NCI-H82 treated with DMSO at 0.1 percent for 48 hours (cell line): ENCODE measurements at regions not wholly inside any gene's neighbourhood (a gene's known extent, or its start where the extent isn't known, plus 50 kb on each side); places are given as distances from the start of the nearest gene placed in this dataset.
"Not testable (repeated sequence)": the region's sequence is repeated elsewhere in the genome, so short reads cannot be mapped to it uniquely, and the experiment has no call there.

Experiments
- DNase-seq: peaks from one replicate; lab custom pipeline; 2025; ENCODE audit not compliant: unreplicated experiment; lab: John Stamatoyannopoulos, UW

- no peak for DNase-seq
These were observed 57.9 kb downstream of the HINT1 start for GRCh38 chr5:131107128-131107527.

- DNase-seq = no peak
These were observed 60.8 kb downstream of the HINT1 start for GRCh38 chr5:131104169-131104808.

DNA sequence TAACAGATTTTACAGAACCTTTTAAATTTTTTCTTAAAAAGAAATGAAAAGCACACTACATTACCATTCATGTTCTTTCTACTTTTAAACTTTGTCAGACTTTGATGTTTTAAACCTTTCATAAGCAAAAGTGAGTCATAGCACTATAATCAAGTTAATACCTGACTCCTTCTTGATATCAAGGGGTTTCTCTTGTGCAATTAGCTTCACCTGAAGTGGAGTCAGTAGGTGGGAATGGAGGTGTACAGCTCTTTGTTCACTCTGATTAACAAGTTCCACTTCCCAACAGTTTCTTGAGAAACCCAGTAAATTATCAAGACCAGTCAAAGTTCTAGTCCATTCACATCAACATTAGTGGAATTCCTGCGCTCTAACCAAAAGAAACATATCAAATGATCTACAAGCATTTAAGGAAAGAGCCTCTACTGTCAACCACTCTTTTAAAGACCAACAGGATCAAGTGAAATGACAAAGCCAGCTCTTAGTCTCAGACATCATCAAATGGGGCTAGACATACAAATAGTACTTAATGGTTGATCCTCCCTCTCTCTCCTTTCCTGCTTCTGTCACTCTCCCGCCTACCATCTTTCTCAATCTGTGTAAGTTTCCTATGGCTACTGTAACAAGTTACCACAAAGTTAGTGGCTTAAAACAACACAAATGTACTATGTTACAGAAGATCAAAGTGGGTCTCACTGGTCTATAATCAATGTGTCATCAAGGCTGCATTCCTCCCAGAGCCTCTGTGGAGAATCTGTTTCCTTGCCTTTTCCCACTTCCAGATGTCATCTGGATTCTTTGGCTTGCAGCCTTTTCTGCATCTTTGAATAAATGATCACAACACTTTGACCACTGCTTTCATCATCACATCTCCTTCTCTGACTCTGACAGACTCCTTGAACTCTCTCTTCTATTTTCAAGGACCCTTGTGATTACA, 68.0 kb downstream of the HINT1 start:
- no peak for DNase-seq

GRCh38 chr5:131095561-131095960, 69.5 kb downstream of the HINT1 start:
- not testable (repeated sequence) for DNase-seq

DNA sequence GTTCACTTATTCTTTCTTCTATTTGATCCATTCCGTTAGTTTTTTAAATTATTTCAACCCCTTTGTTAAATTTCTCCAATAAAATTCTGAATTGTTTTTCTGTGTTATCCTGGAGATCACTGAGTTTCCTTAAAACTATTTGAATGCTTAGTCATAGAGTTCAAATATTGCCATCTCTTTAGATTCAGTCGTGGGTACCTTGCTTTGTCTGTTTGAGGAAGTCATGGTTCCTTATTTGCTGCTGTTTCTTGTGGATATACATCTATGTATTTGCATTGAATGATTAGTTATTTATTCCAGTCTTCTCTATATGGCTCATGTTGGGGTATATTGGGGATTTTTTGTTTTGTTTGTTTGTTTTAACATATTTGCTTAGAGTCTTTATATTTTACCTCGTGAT, 80.6 kb downstream of the HINT1 start:
- DNase-seq = no peak

- DNase-seq = no peak
These were observed 83.1 kb downstream of the HINT1 start for GRCh38 chr5:131081913-131082488.

DNA sequence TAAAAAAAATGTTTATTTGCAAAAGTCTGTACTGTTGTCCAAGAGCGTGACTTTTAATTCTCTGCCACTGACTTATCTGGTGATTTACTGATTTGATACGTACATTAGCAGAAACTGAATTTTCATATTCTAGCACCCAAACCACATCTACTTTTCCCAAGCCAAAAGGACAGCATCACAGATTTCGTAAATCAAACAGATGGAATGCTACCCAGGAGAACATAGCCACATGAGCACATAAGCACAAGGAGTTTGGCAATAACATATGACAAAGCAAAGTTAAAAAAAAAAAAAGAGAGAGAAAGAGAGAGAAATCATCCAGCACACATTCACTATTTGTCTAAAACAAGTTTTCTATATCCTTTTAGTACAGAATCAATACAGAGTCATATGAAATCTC, 83.7 kb downstream of the HINT1 start:
- no peak for DNase-seq

DNA sequence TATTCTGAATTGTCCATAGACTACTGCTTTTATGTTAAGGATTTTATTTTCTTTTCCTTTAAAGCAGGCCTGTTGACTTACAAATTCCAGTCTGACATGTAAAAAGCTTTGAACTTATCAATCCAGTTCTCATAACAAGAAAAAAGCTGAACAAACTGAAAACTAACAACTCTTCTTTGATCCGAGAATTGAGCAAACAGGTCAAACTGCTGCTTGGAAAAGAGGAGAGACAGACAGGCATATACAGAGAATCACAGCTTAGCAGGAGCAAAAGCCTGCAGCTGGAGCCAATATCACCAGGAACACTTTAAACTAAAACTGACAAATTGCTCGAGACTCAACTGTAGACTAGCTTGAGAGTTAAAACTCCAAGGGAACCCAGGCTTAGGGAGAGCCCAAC, 85.8 kb downstream of the HINT1 start:
- DNase-seq = no peak

DNA sequence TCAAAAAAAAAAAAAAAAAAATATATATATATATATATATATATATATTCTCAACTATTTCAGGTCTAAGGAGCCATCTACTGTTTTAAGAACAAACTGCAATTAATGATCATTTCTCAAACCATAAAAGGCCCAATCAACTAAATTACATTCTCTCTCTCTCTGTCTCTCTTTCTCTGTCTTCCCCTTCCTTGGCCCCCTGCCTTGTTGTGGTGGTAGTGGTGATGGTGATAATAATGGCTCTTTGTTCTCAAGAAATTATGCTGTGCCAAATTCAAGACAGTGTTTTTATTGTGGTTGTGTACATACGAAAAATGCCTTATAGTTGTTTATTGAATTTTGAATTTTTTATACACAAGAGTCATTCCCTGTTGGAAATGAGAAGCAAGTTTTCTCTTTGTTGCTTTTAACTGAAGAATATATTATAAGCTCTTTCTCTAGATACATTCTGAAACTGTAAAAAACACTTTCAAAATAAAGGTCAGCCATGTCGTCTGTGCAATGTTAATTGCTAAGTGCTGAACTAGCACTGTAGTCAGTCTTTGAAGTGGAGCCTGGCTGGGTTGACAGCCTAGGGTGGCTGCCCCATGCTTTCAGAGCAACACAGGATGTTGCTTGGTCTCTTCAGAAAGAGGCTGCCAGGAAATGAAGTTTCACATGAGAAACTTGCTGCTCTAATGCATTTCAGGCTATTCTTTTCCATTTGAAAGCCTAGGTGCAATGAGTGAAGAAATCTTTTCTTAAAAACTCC, 96.0 kb downstream of the HINT1 start:
- DNase-seq = no peak

DNA sequence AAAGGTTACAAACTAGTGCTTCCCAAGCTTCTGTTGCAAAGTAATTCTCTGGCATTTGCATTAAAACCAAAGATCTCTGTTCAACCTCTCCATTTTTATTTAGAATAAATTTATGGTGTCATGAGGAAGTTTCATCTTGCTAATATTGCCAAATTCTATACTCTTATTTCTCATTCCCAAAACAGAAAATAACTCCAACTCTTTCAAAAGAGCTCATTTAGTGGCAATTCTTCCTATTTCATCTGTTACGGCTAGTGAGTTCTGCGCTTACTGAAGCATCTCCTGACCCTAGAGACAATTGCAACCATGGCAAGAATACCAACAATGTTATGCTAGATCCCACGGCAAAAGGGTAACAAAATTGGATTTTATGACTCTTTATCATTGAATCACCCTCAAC, 97.0 kb downstream of the HINT1 start:
- no peak for DNase-seq

- no peak for DNase-seq
These were observed 97.4 kb downstream of the HINT1 start for GRCh38 chr5:131067636-131068035.

DNA sequence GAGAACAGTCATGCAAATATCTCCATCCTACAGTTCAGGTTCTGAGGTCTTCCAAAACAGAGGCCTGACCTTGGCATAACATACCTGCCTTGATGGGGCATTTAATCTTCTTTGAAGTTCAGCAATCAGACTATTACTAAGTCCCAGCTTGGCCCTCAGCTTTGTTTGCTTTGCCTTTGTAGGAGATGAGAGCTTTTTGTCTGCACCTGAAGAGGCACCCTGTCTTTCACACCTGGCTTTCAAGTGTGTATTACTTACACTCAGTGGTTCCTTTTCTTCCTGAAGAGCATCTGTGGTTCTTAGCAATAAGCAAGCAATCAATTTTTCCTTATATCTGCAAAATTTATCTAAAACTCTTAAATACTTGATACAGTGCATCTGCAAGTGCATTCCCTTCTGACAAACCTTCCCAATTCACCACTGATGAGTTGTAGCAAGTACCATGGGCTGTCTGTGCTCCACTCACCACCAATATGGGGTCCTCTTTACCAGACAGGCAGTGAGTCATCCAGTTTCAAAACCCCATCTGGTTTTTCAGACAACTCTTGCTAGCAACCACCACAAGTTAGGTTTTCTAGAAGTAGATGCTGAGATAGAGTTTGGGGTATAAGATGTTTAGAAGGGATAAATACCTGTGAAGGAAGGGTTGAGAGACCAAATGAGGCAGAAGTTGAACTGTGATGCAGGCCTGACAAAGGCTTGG, 100.2 kb downstream of the HINT1 start:
- no peak for DNase-seq

GRCh38 chr5:131042021-131042789, 122.9 kb downstream of the HINT1 start:
- DNase-seq = no peak

DNA sequence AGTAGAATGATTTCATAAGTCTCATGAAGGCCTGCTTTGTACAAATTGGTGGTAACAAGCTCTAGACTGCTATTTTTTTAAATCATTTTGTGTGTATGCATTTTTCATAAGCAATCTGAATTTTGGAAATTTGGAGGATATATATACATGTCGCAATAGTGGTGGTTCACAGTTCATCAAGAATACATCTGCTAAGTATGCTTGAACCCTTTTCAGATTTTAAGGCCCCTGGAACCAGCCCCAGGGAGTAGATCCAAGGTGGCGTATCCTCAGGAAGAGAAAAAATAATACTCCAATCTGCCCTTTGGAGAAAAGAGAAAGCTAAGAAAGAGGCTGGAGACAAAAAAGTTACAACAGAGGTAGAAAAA, 141.6 kb downstream of the HINT1 start:
- no peak for DNase-seq

GRCh38 chr5:131022811-131023497, 142.1 kb downstream of the HINT1 start:
- no peak for DNase-seq

- no peak for DNase-seq
These were observed 143.4 kb downstream of the HINT1 start for GRCh38 chr5:131021646-131022045.

DNA sequence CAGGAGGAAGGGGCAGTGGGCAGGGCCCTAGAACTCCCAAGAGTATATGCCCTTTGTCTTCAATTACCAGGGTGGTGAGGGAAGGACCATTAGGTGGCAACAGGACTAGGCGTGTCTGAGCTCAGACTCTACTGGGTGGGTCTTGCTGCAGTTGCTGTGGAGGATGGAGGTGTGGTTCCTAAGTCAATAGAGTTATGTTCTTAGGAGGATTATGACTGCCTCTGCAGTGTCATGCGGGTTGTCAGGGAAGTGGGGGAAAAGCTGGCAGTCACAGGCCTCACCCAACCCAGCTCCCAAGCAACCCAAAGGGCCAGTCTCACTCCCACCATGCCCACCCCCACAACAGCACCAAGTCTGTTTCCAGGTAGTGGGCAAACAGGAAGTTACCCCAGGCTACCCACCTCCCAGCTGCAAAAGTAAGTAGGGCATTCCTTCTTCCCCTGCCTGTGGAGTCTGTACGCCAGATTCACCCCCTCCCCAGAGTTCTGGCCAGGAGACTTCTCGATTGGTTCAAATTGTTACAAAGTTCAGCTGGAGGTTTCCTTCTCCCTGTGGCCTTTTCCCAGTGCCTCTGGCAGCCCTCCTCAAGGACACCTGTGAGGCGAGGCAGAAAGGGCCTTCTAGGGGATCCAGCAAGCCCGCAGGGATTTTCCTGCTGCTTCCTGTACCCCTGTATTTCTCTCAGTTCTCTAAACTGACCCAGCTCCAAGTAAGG, 145.3 kb downstream of the HINT1 start:
- DNase-seq = no peak

DNA sequence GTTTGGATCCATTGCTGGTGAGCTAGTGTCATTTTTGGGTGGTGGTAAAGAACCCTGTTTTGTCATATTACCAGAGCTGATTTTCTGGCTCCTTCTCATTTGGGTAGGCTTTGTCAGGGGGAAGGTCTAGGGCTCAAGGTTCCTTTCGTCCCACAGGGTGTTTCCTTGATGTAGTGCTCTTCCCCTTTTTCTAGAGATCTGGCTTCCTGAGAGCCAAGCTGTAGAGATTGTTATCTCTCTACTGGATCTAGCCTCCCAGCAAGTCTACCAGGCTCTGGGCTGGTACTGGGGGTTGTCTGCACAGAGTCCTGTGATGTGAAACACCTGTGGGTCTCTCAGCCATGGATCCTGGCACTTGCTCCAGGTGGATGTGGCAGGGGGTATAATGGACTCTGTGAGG, 145.9 kb downstream of the HINT1 start:
- DNase-seq = no peak

GRCh38 chr5:131008329-131008728, 156.7 kb downstream of the HINT1 start:
- no peak for DNase-seq
